Activated T-helper 2 cell treated with anti-CD3 and anti-CD28 coated beads, Interferon-gamma antibody, Interleukin-2, Interleukin-4, amounts not matched to agents 10 μg/mL and 5 μg/mL and 100 μg/mL, durations not matched to agents 14 hours and 24 hours and 36 hours (primary cell): ENCODE measurements at regions not wholly inside any gene's neighbourhood (a gene's known extent, or its start where the extent isn't known, plus 50 kb on each side); places are given as distances from the start of the nearest gene placed in this dataset.
"Not testable (repeated sequence)": the region's sequence is repeated elsewhere in the genome, so short reads cannot be mapped to it uniquely, and the experiment has no call there.

Source experiments
- DNase-seq: peaks from one replicate; pipeline ENCODE4 v3.0.0; 2021; ENCODE audit warnings: low spot score
- H3K27ac Mint-ChIP-seq: one replicate; pipeline ENCODE4 v1.8.0; 2021; ENCODE audit warnings: mixed read lengths
- H3K27me3 Mint-ChIP-seq: one replicate; pipeline ENCODE4 v1.8.0; 2021; ENCODE audit warnings: low read depth, mixed read lengths
- H3K36me3 Mint-ChIP-seq: one replicate; pipeline ENCODE4 v1.8.0; 2021; ENCODE audit warnings: low read depth, mixed read lengths
- H3K4me1 Mint-ChIP-seq: one replicate; pipeline ENCODE4 v1.8.0; 2021; ENCODE audit warnings: low read depth, mixed read lengths
- H3K4me3 Mint-ChIP-seq: one replicate; pipeline ENCODE4 v1.8.0; 2021; ENCODE audit warnings: low read depth, mild to moderate bottlenecking, moderate library complexity, mixed read lengths
- H3K9me3 Mint-ChIP-seq: one replicate; pipeline ENCODE4 v1.8.0; 2021; ENCODE audit warnings: mixed read lengths
- intact Hi-C: fragments of 100-400 bp; cut with micrococcal nuclease; formaldehyde crosslinking; loops from one replicate; pipeline ENCODE4 v1.15.1; 2023

GRCh38 chr9:21695874-21696341, 106.5 kb upstream of the MTAP start:
- Mint-ChIP-seq H3K9me3 (no peaks in the 10 kb centered on the region), H3K27ac (no peak overlapping the region), H3K4me1 (no peaks in the 10 kb centered on the region), H3K4me3 (no peak overlapping the region), H3K27me3 (peaks cover 14% of the 10 kb centered on the region), H3K36me3 (no peaks in the 10 kb centered on the region)
- no peak for DNase-seq
- intact Hi-C loops, result no loop called here

DNA sequence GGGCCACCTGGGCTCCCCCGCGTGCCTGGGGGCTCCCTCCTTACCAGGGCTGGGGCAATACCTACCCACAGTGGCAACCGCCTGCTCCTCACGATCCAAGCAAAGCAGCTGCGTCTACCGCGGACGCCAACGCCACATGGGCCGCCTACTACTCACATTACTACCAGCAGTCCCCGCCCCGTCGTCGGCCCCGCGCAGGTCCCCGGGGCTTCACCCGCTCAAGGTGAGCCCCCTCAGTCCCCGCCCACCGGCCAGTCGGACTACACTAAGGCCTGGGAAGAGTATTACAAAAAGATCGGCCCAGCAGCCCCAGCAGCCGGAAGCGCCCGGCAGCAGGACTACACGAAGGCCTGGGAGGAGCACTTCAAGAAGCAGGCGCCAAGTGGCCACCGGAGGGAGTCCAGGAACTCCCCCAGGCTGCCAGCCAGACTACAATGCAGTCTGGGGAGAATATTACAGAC, 106.0 kb upstream of the MTAP start:
- DNase-seq, result no peak
- H3K36me3 Mint-ChIP-seq, result no peaks in the 10 kb centered on the region
- H3K27me3 Mint-ChIP-seq, result peaks cover 12% of the 10 kb centered on the region
- intact Hi-C loops, result no loop called here
- H3K4me1 Mint-ChIP-seq, result no peaks in the 10 kb centered on the region
- no peak overlapping the region for H3K27ac Mint-ChIP-seq
- H3K4me3 Mint-ChIP-seq, result no peak overlapping the region
- no peaks in the 10 kb centered on the region for H3K9me3 Mint-ChIP-seq

DNA sequence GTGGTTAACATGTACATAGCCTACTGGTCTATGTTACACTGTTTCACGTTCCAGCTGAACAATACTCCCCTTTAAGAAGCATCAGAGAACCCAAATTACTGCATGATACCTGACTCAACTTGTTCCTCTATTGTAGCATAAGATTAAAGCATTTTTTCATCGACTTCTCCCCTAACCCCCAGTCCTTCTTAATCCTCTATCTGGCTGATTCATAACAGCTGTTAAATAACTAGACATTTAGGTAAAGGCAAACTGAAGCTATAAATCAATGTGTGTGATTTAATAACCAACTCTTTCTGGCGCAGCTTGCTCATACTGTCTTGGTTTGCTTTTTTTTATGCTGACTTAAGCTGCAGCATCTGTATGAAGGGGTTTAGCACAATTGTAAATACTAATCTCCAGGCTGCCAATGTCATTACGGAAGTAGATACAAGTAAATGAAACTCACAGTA, 94.2 kb upstream of the MTAP start:
- Mint-ChIP-seq H3K27ac (no peak overlapping the region), H3K36me3 (no peaks in the 10 kb centered on the region), H3K27me3 (peaks cover 22% of the 10 kb centered on the region), H3K4me1 (peaks cover 4% of the 10 kb centered on the region), H3K4me3 (no peak overlapping the region), H3K9me3 (no peaks in the 10 kb centered on the region)
- DNase-seq, result no peak
- intact Hi-C loops, result no loop called here

DNA sequence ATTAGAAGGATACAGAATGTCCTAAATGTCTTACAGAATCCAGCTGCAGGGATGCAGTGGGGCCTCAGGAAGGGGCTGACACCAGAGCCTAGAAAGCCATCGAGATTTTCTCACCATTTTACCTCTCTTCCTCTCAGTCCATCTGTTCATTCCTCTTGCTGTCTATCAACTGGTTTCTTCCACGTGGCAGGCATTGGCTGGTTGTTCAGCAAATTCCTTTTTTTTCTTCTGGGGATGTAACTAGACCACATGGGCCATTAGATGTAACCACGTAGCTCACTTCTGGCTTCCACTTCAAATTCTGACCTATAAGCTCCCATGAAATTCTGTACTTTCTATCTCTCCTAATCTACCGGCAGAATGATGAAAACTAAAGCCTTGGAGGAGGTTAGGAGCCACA, 93.6 kb upstream of the MTAP start:
- H3K36me3 Mint-ChIP-seq, result no peaks in the 10 kb centered on the region
- H3K4me1 Mint-ChIP-seq, result peaks cover 4% of the 10 kb centered on the region
- H3K27me3 Mint-ChIP-seq, result peaks cover 24% of the 10 kb centered on the region
- no peak overlapping the region for H3K27ac Mint-ChIP-seq
- no peaks in the 10 kb centered on the region for H3K9me3 Mint-ChIP-seq
- no peak for DNase-seq
- H3K4me3 Mint-ChIP-seq, result no peak overlapping the region
- intact Hi-C loops, result loop anchor here (1.0 kb wide), 2 partner anchors 52 to 80 kb away; no protein-coding TSS in a partner anchor

GRCh38 chr9:21709464-21710058, 92.9 kb upstream of the MTAP start:
- no peaks in the 10 kb centered on the region for H3K9me3 Mint-ChIP-seq
- peak; percentile 41 for DNase-seq

DNA sequence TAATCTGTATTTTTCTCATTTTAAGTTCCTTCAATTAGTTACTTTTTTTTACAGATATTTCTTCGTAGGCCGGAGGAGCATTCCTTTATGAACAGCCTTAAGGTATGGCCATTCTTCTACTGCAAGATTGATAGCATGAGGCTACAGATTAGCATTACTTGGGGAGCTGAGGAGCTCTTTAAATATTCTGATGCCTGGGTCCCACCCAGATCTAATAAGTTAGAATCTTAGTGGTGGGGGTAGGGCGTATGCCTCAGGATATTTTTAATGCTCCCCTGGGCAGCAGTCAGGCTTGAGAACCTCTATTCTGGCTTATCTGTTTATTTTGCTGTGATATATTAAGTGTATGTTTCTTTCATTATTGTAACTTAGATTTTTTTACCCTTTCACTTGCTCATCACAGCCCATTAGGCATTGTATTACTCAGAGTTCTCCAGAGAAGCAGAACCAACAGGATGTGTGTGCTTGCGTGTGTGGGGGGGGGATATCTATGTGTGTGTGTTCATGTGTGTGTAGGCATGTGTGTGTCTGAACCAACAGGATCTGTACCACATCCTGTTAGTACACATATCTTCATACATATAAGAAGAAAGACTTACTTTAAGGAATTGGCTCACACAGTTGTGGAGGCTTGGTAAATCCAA, 91.8 kb upstream of the MTAP start:
- Mint-ChIP-seq H3K4me1 (peaks cover 4% of the 10 kb centered on the region), H3K27ac (no peak overlapping the region), H3K36me3 (no peaks in the 10 kb centered on the region), H3K27me3 (peaks cover 24% of the 10 kb centered on the region), H3K4me3 (no peak overlapping the region), H3K9me3 (no peaks in the 10 kb centered on the region)
- intact Hi-C loops, result loop anchor here (10.0 kb wide), 1 partner anchor 386 kb away; no protein-coding TSS in a partner anchor
- DNase-seq, result no peak

More at GRCh38 chr9:21709464-21710058, 92.9 kb upstream of the MTAP start:
- H3K36me3 Mint-ChIP-seq, result no peaks in the 10 kb centered on the region
- peaks cover 4% of the 10 kb centered on the region for H3K4me1 Mint-ChIP-seq
- intact Hi-C loops, result loop anchor here (1.0 to 10.0 kb wide), 3 partner anchors 52 to 385 kb away; no protein-coding TSS in a partner anchor
- H3K4me3 Mint-ChIP-seq, result no peak overlapping the region
- peaks cover 24% of the 10 kb centered on the region for H3K27me3 Mint-ChIP-seq
- H3K27ac Mint-ChIP-seq, result no peak overlapping the region

DNA sequence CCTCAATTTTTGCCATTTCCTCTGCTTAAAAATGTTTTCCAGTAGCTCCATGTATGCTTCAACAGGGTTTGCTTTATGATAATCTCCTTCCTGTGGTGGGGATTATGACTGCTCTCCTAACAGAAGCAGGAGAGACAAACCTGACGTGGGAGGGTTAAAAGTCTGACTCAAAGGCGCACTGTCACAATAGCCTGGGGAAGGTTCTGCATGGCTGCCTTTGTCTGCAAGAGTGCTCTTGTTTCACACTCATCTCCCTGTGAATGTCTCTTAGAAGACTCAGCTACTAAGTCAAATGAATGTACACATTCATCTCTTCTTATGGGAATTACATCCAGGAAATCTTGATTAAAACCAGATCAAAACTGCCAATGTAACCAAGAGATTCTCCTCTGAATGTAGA, 90.9 kb upstream of the MTAP start:
- no peak for DNase-seq
- Mint-ChIP-seq H3K36me3 (no peaks in the 10 kb centered on the region), H3K27me3 (peaks cover 24% of the 10 kb centered on the region), H3K9me3 (no peaks in the 10 kb centered on the region), H3K4me3 (no peak overlapping the region), H3K4me1 (peaks cover 4% of the 10 kb centered on the region), H3K27ac (no peak overlapping the region)
- intact Hi-C loops, result loop anchor here (10.0 kb wide), 1 partner anchor 387 kb away; no protein-coding TSS in a partner anchor

GRCh38 chr9:21715408-21715807, 87.0 kb upstream of the MTAP start:
- Mint-ChIP-seq H3K9me3 (no peaks in the 10 kb centered on the region), H3K36me3 (no peaks in the 10 kb centered on the region), H3K4me1 (peaks cover 4% of the 10 kb centered on the region), H3K4me3 (no peak overlapping the region), H3K27ac (no peak overlapping the region), H3K27me3 (peaks cover 21% of the 10 kb centered on the region)
- intact Hi-C loops, result loop anchor here (10.0 kb wide), 1 partner anchor 391 kb away; no protein-coding TSS in a partner anchor
- DNase-seq, result no peak

DNA sequence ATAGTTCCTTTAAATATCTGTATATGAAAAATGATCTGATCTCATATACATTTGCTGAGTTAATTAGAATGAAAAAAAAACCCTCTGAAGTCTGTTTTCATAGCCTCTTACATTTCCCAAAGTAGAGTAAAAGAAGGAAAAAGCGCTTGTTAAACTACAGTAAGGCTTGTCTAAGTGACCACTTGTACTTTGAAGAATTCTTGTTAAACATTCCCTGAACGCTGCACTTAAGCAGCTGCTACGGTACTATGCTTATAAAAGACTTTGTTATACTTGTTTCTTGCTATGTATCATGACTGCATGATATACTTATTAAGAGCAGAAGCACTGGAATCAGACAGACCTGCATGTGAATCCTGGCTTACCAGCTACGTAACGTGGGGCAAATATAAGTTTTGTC, 81.7 kb upstream of the MTAP start:
- Mint-ChIP-seq H3K36me3 (no peaks in the 10 kb centered on the region), H3K27ac (no peak overlapping the region), H3K4me3 (no peak overlapping the region), H3K27me3 (peaks cover 28% of the 10 kb centered on the region), H3K4me1 (no peaks in the 10 kb centered on the region), H3K9me3 (no peaks in the 10 kb centered on the region)
- no peak for DNase-seq
- intact Hi-C loops, result no loop called here

DNA sequence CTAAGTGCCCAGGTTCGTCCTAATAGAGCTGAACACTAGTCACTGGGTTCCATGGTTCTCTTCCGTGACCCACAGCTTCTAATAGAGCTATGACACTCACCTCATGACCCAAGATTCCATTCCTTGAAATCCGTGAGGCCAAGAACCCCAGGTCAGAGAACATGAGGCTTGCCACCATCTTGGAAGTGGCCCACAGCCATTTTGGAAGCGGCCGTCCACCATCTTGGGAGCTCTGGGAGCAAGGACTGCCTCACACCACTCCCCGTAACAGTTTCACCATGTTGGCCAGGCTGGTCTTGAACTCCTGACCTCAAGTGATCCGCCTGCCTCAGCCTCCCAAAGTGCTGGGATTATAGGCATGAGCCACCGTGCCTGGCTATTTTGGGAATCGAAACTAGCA, 75.0 kb upstream of the MTAP start:
- not testable (repeated sequence) for H3K27ac Mint-ChIP-seq

DNA sequence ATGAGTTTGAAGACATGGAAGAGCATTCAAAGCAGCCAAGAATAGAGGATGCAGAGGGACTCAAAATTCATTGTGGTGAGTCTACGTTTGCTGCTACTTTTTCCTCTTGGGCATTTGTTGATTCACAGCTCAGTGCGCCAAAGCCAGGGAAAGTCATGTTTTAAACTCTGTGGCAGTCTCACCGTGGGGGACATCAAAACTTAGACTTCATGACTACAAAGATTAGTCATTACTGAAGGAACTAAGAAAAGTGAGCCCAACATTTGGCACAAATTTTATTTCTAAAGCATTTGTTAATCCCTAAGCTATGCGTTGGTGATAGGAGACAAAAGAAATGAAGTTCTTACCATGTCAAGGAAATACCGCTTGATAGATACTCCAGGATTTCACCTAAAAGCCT, 73.7 kb upstream of the MTAP start:
- intact Hi-C loops, result no loop called here
- Mint-ChIP-seq H3K27ac (no peak overlapping the region), H3K36me3 (no peaks in the 10 kb centered on the region), H3K27me3 (peaks cover 16% of the 10 kb centered on the region), H3K4me1 (no peaks in the 10 kb centered on the region), H3K9me3 (no peaks in the 10 kb centered on the region), H3K4me3 (no peak overlapping the region)
- no peak for DNase-seq

More for the DNA sequence above, 75.0 kb upstream of the MTAP start:
- intact Hi-C loops, H3K36me3 Mint-ChIP-seq, H3K9me3 Mint-ChIP-seq, H3K4me1 Mint-ChIP-seq, DNase-seq, H3K4me3 Mint-ChIP-seq: not testable (repeated sequence)
- peaks cover 20% of the 10 kb centered on the region for H3K27me3 Mint-ChIP-seq

DNA sequence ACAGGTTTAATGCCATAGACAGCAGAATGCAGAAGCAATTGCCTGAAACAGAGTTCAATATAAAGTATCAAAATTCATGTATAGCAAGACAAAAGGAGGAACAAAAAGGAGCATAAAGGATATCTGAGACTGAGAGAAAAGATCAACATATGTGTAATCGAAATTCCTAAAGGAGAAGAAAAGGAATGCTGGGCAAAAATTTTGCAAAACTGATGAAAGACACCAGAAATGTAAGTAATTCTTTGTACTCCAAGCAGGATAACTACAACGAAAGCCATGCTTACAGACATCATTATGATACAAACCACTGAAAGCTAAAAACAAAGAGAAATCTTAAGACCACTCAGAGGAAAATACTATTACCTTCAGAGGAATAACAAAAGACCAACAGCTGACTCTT, 72.8 kb upstream of the MTAP start:
- Mint-ChIP-seq H3K4me3 (no peak overlapping the region), H3K27me3 (peaks cover 14% of the 10 kb centered on the region), H3K9me3 (no peaks in the 10 kb centered on the region), H3K27ac (no peak overlapping the region), H3K4me1 (no peaks in the 10 kb centered on the region), H3K36me3 (no peaks in the 10 kb centered on the region)
- no peak for DNase-seq
- intact Hi-C loops, result no loop called here

- no peaks in the 10 kb centered on the region for H3K9me3 Mint-ChIP-seq
- no peaks in the 10 kb centered on the region for H3K36me3 Mint-ChIP-seq
- H3K4me3 Mint-ChIP-seq, result no peak overlapping the region
- DNase-seq, result no peak
- intact Hi-C loops, result no loop called here
- H3K27ac Mint-ChIP-seq, result no peak overlapping the region
- H3K27me3 Mint-ChIP-seq, result peaks cover 9% of the 10 kb centered on the region
- H3K4me1 Mint-ChIP-seq, result no peaks in the 10 kb centered on the region
Measured at GRCh38 chr9:21730899-21731298, 71.5 kb upstream of the MTAP start.
